Activated CD4-positive, alpha-beta T cell treated with anti-CD3 and anti-CD28 coated beads for 4 hours (primary cell): ENCODE measurements at regions not wholly inside any gene's neighbourhood (a gene's known extent, or its start where the extent isn't known, plus 50 kb on each side); places are given as distances from the start of the nearest gene placed in this dataset.
"Not testable (repeated sequence)": the region's sequence is repeated elsewhere in the genome, so short reads cannot be mapped to it uniquely, and the experiment has no call there.

Experiments used
- DNase-seq, 2 donors: peaks; one replicate each; pipeline ENCODE4 v3.0.0-alpha.2; 2020

GRCh38 chr1:194033646-194034045 lies 847.2 kb upstream of the B3GALT2 start:
- DNase-seq, result no peak

GRCh38 chr1:194028002-194028401 lies 841.6 kb upstream of the B3GALT2 start:
- DNase-seq, result no peak

GRCh38 chr1:194026422-194026821 lies 840.0 kb upstream of the B3GALT2 start:
- DNase-seq, result no peak

- DNase-seq, result no peak
Measured at GRCh38 chr1:194024659-194025058, 838.2 kb upstream of the B3GALT2 start.

GRCh38 chr1:194014014-194014413 lies 827.6 kb upstream of the B3GALT2 start:
- no peak for DNase-seq

GRCh38 chr1:194013561-194013960 lies 827.1 kb upstream of the B3GALT2 start:
- DNase-seq, result no peak

DNA sequence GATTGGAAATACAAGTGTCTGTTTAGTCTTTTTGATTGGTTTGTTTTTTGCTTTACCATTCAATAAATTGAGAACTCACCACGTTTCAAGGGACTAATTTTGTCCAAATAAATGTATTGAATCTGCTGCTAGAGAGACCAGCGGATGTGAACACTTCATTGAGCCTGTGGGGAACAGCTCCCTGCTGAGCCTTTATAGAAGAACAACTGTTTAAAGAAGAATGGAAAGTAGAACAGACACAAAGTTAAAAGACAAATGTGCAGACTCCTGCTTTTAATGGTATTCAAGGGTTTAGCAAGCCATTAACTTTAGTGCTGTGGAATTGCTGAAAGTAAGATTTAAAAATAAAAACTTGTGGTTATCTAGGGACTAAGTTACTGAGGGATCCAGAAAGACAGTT lies 817.7 kb upstream of the B3GALT2 start:
- no peak for DNase-seq

DNA sequence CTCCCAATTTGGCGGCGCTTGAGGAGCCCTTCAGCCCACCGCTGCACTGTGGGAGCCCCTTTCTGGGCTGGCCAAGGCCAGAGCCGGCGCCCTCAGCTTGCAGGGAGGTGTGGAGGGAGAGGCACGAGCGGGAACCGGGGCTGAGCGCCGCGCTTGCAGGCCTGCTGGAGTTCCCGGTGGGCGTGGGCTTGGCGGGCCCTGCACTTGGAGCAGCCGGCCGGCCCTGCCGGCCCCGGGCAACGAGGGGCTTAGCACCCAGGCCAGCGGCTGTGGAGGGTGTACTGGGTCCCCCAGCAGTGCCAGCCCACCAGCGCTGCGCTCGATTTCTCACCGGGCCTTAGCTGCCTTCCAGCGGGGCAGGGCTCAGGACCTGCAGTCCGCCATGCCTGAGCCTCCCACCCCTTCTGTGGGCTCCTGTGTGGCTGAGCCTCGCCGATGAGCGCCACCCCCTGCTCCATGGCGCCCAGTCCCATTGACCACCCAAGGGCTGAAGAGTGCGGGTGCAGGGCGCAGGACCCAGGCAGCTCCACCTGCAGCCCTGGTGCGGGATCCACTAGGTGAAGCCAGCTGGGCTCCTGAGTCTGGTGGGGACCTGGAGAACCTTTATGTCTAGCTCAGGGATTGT lies 815.4 kb upstream of the B3GALT2 start:
- DNase-seq, result not testable (repeated sequence)

DNA sequence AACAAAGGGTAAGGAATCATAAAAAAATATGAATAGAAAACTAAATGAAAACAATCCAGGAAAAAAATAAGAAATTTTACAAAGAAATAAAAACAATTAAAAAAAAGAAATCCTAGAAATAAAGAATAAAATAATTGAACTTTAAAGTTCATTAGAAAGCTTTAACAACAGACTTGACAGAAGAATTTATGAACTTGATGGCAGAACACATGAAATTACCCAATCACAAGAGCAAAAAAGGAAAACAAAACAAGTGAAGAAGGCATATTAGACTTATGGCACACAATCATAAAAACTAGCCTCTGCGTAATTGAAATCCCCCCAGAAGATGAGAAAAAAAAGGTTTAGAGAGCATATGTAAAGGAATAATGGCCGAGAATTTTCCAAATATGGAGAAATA lies 802.5 kb upstream of the B3GALT2 start:
- no peak for DNase-seq

- no peak for DNase-seq
Measured at GRCh38 chr1:193979219-193979618, 792.8 kb upstream of the B3GALT2 start.

GRCh38 chr1:193974286-193974798 lies 787.9 kb upstream of the B3GALT2 start:
- DNase-seq, result no peak

- DNase-seq, result no peak
Measured at GRCh38 chr1:193973428-193973827, 787.0 kb upstream of the B3GALT2 start.

GRCh38 chr1:193971595-193971994 lies 785.2 kb upstream of the B3GALT2 start:
- DNase-seq, result no peak

GRCh38 chr1:193960499-193960898 lies 774.1 kb upstream of the B3GALT2 start:
- no peak for DNase-seq

DNA sequence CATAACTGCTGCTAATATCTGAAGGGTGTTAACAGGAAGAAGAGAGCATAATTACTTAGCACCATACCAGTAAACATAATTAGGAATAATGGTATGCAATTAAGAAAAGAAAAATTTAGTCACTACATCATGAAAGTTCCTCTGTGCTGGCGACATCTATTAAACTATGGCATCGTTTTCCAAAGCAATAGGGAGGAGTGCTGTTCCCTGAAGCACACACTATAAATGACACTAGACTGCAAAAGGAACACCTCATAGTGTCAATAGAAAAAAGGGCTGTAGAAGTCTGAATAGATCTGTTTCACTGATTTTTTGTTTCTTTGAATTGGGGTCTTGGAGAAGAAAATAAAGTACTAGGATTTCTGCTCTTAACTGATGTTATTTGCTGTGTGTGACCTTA lies 773.6 kb upstream of the B3GALT2 start:
- DNase-seq, result no peak

DNA sequence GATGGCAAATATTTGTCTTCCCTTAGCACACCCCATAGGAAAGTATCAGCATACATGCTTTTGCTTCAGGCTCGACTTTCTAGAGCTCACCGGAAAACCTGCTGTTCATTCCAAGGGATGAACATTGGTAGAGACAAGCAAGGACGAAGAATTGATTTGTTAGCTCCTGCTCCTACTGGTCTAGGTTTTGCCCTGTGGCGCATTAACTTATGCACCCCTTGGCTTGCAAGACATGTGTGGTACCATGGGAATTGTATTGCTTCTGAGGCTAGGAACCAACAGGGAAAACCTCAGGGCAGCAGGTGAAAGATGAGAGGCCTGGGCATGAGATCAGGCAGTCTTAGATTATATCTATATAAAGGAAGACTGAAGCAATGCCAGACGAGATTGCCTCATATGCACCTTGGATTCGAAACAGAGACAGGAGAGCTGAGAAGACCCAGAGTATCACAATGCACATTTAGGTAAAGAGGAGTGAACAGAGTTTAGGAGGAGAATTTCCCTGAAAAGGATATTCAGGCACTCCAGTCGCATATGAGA lies 771.2 kb upstream of the B3GALT2 start:
- DNase-seq, result no peak

DNA sequence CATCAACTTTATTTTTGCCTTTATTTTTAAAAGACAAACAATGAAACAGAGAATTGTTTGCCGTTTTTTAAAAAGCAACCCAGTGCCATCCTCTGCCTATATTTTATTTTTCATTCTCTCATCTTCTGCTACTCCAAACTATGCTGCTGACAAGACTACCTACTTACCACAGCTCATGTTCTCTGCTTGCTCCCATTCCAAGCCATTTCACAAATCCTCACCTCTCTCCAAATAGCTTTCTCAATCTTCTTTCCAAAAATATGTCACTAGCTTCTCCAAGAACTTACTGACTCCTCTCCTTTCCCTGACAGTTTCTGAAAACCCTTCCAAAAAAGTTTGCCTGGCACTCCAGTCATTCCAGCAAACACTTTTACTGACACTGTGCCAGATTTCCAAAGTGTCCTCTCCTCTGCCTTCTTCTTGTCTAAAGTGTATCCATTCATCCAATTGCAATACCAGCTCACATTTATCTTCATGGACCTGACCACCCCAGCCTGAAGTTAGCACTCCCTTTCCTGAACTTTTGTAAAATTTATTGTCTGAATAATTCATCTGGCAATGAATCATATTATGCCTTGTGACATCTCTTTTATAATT lies 766.5 kb upstream of the B3GALT2 start:
- DNase-seq, result no peak

- DNase-seq, result no peak
Measured at GRCh38 chr1:193951984-193952383, 765.6 kb upstream of the B3GALT2 start.

DNA sequence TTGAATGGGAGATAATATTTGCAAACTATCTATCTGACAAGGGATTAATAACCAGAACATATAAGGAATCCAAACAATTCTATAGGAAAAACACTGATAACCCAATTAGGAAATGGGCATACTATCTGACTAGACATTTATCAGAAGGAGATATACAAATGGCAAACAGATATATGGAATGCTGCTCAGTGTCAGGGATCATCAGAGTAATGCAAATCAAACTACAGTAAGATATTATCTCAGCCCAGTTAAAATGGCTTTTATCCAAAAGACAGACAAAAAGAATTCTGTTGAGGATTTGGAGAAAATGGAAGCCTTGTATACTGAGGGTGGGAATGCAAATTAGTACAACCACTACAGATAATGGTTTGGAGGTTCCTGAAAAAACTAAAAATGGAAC lies 758.0 kb upstream of the B3GALT2 start:
- DNase-seq, result no peak

GRCh38 chr1:193940176-193940575 lies 753.8 kb upstream of the B3GALT2 start:
- no peak for DNase-seq

GRCh38 chr1:193939585-193939984 lies 753.2 kb upstream of the B3GALT2 start:
- no peak for DNase-seq

- DNase-seq, result no peak
Measured at GRCh38 chr1:193937308-193937707, 750.9 kb upstream of the B3GALT2 start.

DNA sequence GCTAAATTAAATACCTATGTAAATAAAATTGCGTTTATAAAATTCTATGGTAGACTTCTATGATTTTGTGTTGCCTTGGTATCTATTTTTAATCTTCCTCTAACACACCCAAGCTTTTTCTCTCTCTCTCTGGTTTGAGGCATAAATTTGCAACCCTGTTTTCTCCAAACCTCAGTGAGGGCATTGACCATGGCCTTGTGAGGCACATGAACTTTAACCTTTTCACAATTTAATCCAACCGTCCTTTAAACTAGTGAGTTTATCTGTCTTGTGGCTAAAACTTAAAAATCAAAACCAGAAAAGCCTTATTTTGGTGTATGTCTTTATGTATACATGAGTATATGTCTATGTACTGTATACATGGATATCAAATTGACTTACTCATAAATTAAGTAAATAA lies 746.6 kb upstream of the B3GALT2 start:
- no peak for DNase-seq

DNA sequence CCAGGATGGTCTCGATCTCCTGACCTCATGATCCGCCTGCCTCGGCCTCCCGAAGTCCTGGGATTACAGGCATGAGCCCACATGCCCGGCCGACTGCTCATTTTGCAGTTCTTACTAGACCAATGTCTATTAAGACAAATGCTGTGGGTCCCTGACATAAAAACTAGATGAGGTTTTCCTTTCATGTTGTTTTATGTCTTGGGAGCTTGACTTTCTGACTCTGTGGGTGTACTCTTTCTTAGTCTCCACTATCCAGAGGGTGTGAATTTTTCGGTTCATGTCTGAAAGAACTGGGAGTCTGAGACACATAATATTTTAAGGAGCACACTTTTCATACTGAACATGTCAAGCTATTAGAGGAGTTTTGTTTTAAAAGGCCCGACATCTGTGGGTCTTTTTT lies 744.9 kb upstream of the B3GALT2 start:
- no peak for DNase-seq
